ENCODE measurements at regions not wholly inside any gene's neighbourhood (a gene's known extent, or its start where the extent isn't known, plus 50 kb on each side); places are given as distances from the start of the nearest gene placed in this dataset.

- no peak overlapping the region for H3K4me2 ChIP-seq (ENCODE audit: low read depth, low read length, poor library complexity, severe bottlenecking)
Measured at GRCh38 chr13:88303605-88304004, 632.4 kb downstream of the SLITRK5 start.

GRCh38 chr13:88314496-88314895, 643.3 kb downstream of the SLITRK5 start:
- Histone ChIP-seq H2AFZ (ENCODE audit: low read length) (no peak overlapping the region), H3K36me3 (ENCODE audit: insufficient read depth, low read length) (no peaks in the 10 kb centered on the region), H3K4me1 (ENCODE audit: low read length) (no peaks in the 10 kb centered on the region), H3K4me3 (ENCODE audit: low read length) (no peak overlapping the region), H3K9me3 (ENCODE audit: low read length) (0 out of 2 replicates have a peak, but pooled peaks cover 4% of the 10 kb centered on the region), H3K4me2 (ENCODE audit: low read depth, low read length, poor library complexity, severe bottlenecking) (no peak overlapping the region), H3K9ac (ENCODE audit: low read length) (no peak overlapping the region), H4K20me1 (ENCODE audit: insufficient read depth, low read depth, low read length) (no peaks in the 10 kb centered on the region), H3K79me2 (ENCODE audit: low read length) (no peaks in the 10 kb centered on the region), H3K9me2 (replicated peaks; ENCODE audit: insufficient read depth, low read length) (no peaks in the 10 kb centered on the region), H3K27me3 (ENCODE audit: low read length) (no peaks in the 10 kb centered on the region), H3K27ac (ENCODE audit: low read length) (no peak overlapping the region)
- no peak for DNase-seq

More at GRCh38 chr13:88303605-88304004, 632.4 kb downstream of the SLITRK5 start:
- H3K27ac ChIP-seq (ENCODE audit: low read length): no peak overlapping the region
- no peaks in the 10 kb centered on the region for H3K9me2 ChIP-seq (replicated peaks; ENCODE audit: insufficient read depth, low read length)
- H3K36me3 ChIP-seq (ENCODE audit: insufficient read depth, low read length): no peaks in the 10 kb centered on the region
- peak overlapping the region; percentile 85 for H2AFZ ChIP-seq (ENCODE audit: low read length)
- no peaks in the 10 kb centered on the region for H3K79me2 ChIP-seq (ENCODE audit: low read length)
- no peaks in the 10 kb centered on the region for H4K20me1 ChIP-seq (ENCODE audit: insufficient read depth, low read depth, low read length)
- no peak overlapping the region for H3K9ac ChIP-seq (ENCODE audit: low read length)
- peaks cover 4% of the 10 kb centered on the region; the same call in 1 of the 2 replicates for H3K9me3 ChIP-seq (ENCODE audit: low read length)
- no peak for DNase-seq
- no peaks in the 10 kb centered on the region for H3K4me1 ChIP-seq (ENCODE audit: low read length)
- no peaks in the 10 kb centered on the region for H3K27me3 ChIP-seq (ENCODE audit: low read length)
- no peak overlapping the region for H3K4me3 ChIP-seq (ENCODE audit: low read length)

GRCh38 chr13:88329066-88329465, 657.9 kb downstream of the SLITRK5 start:
- Histone ChIP-seq H3K79me2 (ENCODE audit: low read length) (no peaks in the 10 kb centered on the region), H3K9me3 (ENCODE audit: low read length) (peaks cover 9% of the 10 kb centered on the region; the same call in 1 of the 2 replicates), H3K9me2 (replicated peaks; ENCODE audit: insufficient read depth, low read length) (no peaks in the 10 kb centered on the region), H3K27ac (ENCODE audit: low read length) (no peak overlapping the region), H3K27me3 (ENCODE audit: low read length) (no peaks in the 10 kb centered on the region), H4K20me1 (ENCODE audit: insufficient read depth, low read depth, low read length) (no peaks in the 10 kb centered on the region), H3K36me3 (ENCODE audit: insufficient read depth, low read length) (no peaks in the 10 kb centered on the region), H2AFZ (ENCODE audit: low read length) (peak overlapping the region; percentile 90), H3K4me1 (ENCODE audit: low read length) (no peaks in the 10 kb centered on the region), H3K4me2 (ENCODE audit: low read depth, low read length, poor library complexity, severe bottlenecking) (no peak overlapping the region), H3K9ac (ENCODE audit: low read length) (no peak overlapping the region), H3K4me3 (ENCODE audit: low read length) (no peak overlapping the region)
- no peak for DNase-seq

- no peak overlapping the region for H3K4me2 ChIP-seq (ENCODE audit: low read depth, low read length, poor library complexity, severe bottlenecking)
- 0 out of 2 replicates have a peak, but pooled peaks cover 2% of the 10 kb centered on the region for H3K4me1 ChIP-seq (ENCODE audit: low read length)
- H4K20me1 ChIP-seq (ENCODE audit: insufficient read depth, low read depth, low read length): no peaks in the 10 kb centered on the region
- H3K4me3 ChIP-seq (ENCODE audit: low read length): no peak overlapping the region
- no peaks in the 10 kb centered on the region for H3K9me2 ChIP-seq (replicated peaks; ENCODE audit: insufficient read depth, low read length)
- no peaks in the 10 kb centered on the region for H3K36me3 ChIP-seq (ENCODE audit: insufficient read depth, low read length)
- peaks cover 9% of the 10 kb centered on the region; the same call in 1 of the 2 replicates for H3K9me3 ChIP-seq (ENCODE audit: low read length)
- H3K79me2 ChIP-seq (ENCODE audit: low read length): no peaks in the 10 kb centered on the region
- H3K27me3 ChIP-seq (ENCODE audit: low read length): no peaks in the 10 kb centered on the region
- no peak for DNase-seq
- H3K9ac ChIP-seq (ENCODE audit: low read length): no peak overlapping the region
- no peak overlapping the region for H3K27ac ChIP-seq (ENCODE audit: low read length)
- peak overlapping the region; percentile 88 for H2AFZ ChIP-seq (ENCODE audit: low read length)
Measured at GRCh38 chr13:88339271-88339741, 668.1 kb downstream of the SLITRK5 start.

GRCh38 chr13:88345171-88345847, 674.1 kb downstream of the SLITRK5 start:
- DNase-seq: no peak
- H2AFZ ChIP-seq (ENCODE audit: low read length): no peak overlapping the region
- peaks cover 4% of the 10 kb centered on the region for H3K9me3 ChIP-seq (ENCODE audit: low read length)
- H3K36me3 ChIP-seq (ENCODE audit: insufficient read depth, low read length): no peaks in the 10 kb centered on the region
- no peaks in the 10 kb centered on the region for H3K4me1 ChIP-seq (ENCODE audit: low read length)
- H3K4me2 ChIP-seq (ENCODE audit: low read depth, low read length, poor library complexity, severe bottlenecking): no peak overlapping the region
- H3K27ac ChIP-seq (ENCODE audit: low read length): no peak overlapping the region
- no peak overlapping the region for H3K9ac ChIP-seq (ENCODE audit: low read length)
- no peaks in the 10 kb centered on the region for H3K79me2 ChIP-seq (ENCODE audit: low read length)
- H3K27me3 ChIP-seq (ENCODE audit: low read length): no peaks in the 10 kb centered on the region
- H4K20me1 ChIP-seq (ENCODE audit: insufficient read depth, low read depth, low read length): no peaks in the 10 kb centered on the region
- no peak overlapping the region for H3K4me3 ChIP-seq (ENCODE audit: low read length)
- H3K9me2 ChIP-seq (replicated peaks; ENCODE audit: insufficient read depth, low read length): no peaks in the 10 kb centered on the region

- H2AFZ ChIP-seq (ENCODE audit: low read length): peak overlapping the region; percentile 87
- H3K9ac ChIP-seq (ENCODE audit: low read length): no peak overlapping the region
- no peak for DNase-seq
- H3K4me2 ChIP-seq (ENCODE audit: low read depth, low read length, poor library complexity, severe bottlenecking): no peak overlapping the region
- H3K9me2 ChIP-seq (replicated peaks; ENCODE audit: insufficient read depth, low read length): no peaks in the 10 kb centered on the region
- no peak overlapping the region for H3K27ac ChIP-seq (ENCODE audit: low read length)
- no peaks in the 10 kb centered on the region for H3K9me3 ChIP-seq (ENCODE audit: low read length)
- H3K79me2 ChIP-seq (ENCODE audit: low read length): no peaks in the 10 kb centered on the region
- no peak overlapping the region; the same call in 1 of the 2 replicates for H3K4me3 ChIP-seq (ENCODE audit: low read length)
- no peaks in the 10 kb centered on the region for H3K27me3 ChIP-seq (ENCODE audit: low read length)
- no peaks in the 10 kb centered on the region for H3K36me3 ChIP-seq (ENCODE audit: insufficient read depth, low read length)
- peaks cover 4% of the 10 kb centered on the region for H3K4me1 ChIP-seq (ENCODE audit: low read length)
- no peaks in the 10 kb centered on the region for H4K20me1 ChIP-seq (ENCODE audit: insufficient read depth, low read depth, low read length)
Measured at GRCh38 chr13:88360761-88361160, 689.6 kb downstream of the SLITRK5 start.

- Histone ChIP-seq H3K27me3 (ENCODE audit: low read length) (no peaks in the 10 kb centered on the region), H3K4me2 (ENCODE audit: low read depth, low read length, poor library complexity, severe bottlenecking) (no peak overlapping the region), H3K9ac (ENCODE audit: low read length) (no peak overlapping the region), H3K9me2 (replicated peaks; ENCODE audit: insufficient read depth, low read length) (no peaks in the 10 kb centered on the region), H3K9me3 (ENCODE audit: low read length) (peaks cover 3% of the 10 kb centered on the region; the same call in 1 of the 2 replicates), H2AFZ (ENCODE audit: low read length) (peak overlapping the region; percentile 88), H3K27ac (ENCODE audit: low read length) (no peak overlapping the region), H3K36me3 (ENCODE audit: insufficient read depth, low read length) (no peaks in the 10 kb centered on the region), H3K4me1 (ENCODE audit: low read length) (no peaks in the 10 kb centered on the region), H4K20me1 (ENCODE audit: insufficient read depth, low read depth, low read length) (no peaks in the 10 kb centered on the region), H3K79me2 (ENCODE audit: low read length) (no peaks in the 10 kb centered on the region), H3K4me3 (ENCODE audit: low read length) (no peak overlapping the region)
- DNase-seq: no peak
Measured at GRCh38 chr13:88369866-88370265, 698.7 kb downstream of the SLITRK5 start.

GRCh38 chr13:88376760-88377388, 705.7 kb downstream of the SLITRK5 start:
- H3K4me3 ChIP-seq (ENCODE audit: low read length): peak overlapping the region; percentile 32; the same call in 1 of the 2 replicates
- DNase-seq: no peak
- H3K27me3 ChIP-seq (ENCODE audit: low read length): no peaks in the 10 kb centered on the region
- H3K36me3 ChIP-seq (ENCODE audit: insufficient read depth, low read length): peaks cover under 1% of the 10 kb centered on the region; the same call in 1 of the 2 replicates
- peak overlapping the region; percentile 46 for H3K4me2 ChIP-seq (ENCODE audit: low read depth, low read length, poor library complexity, severe bottlenecking)
- H3K9ac ChIP-seq (ENCODE audit: low read length): peak overlapping the region; percentile 21; the same call in 1 of the 2 replicates
- no peaks in the 10 kb centered on the region for H3K79me2 ChIP-seq (ENCODE audit: low read length)
- no peaks in the 10 kb centered on the region for H4K20me1 ChIP-seq (ENCODE audit: insufficient read depth, low read depth, low read length)
- peaks cover 10% of the 10 kb centered on the region for H3K9me3 ChIP-seq (ENCODE audit: low read length)
- no peak overlapping the region for H3K27ac ChIP-seq (ENCODE audit: low read length)
- no peaks in the 10 kb centered on the region for H3K9me2 ChIP-seq (replicated peaks; ENCODE audit: insufficient read depth, low read length)
- H2AFZ ChIP-seq (ENCODE audit: low read length): peak overlapping the region; percentile 95
- H3K4me1 ChIP-seq (ENCODE audit: low read length): peaks cover 13% of the 10 kb centered on the region
